Retinal pigment epithelial cell (primary cell): ENCODE measurements at regions not wholly inside any gene's neighbourhood (a gene's known extent, or its start where the extent isn't known, plus 50 kb on each side); places are given as distances from the start of the nearest gene placed in this dataset.

Experiments
- DNase-seq: peaks from one replicate; pipeline ENCODE4 v3.0.0-alpha.2; 2010; ENCODE audit warnings: low read depth
- H3K4me3 ChIP-seq: 2 replicates; pipeline ENCODE4 v1.5.1; 2011; ENCODE audit warnings: mild to moderate bottlenecking, low read length, control low read depth, moderate library complexity
- TF ChIP-seq, protein P1 (sequence below): conservative IDR thresholded peaks from 2 replicates; pipeline ENCODE4 v1.5.1; 2011; ENCODE audit warnings: low read depth, low read length, control low read depth, inconsistent platforms

DNA sequence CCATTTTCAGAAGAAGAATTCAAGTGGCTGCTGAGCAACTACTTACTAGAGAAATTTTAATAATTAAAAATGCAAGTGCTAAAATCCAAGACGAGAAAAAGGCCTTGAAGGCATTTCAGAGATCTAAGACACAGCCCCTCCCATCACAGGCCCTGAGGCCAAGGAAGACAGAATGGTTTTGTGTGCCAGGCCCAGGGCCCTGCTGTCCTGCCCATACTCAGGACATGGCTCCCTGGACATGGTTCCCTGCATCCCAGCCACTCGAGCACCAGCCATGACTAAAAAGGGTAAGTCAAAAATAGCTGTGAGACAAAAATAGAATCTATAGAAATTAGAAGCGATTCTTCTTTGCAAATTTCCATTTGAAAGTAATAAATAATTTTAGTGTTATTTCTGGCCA is 364.9 kb downstream of the COL12A1 start:
- DNase-seq, result no peak
- TF ChIP-seq, protein P1, sequence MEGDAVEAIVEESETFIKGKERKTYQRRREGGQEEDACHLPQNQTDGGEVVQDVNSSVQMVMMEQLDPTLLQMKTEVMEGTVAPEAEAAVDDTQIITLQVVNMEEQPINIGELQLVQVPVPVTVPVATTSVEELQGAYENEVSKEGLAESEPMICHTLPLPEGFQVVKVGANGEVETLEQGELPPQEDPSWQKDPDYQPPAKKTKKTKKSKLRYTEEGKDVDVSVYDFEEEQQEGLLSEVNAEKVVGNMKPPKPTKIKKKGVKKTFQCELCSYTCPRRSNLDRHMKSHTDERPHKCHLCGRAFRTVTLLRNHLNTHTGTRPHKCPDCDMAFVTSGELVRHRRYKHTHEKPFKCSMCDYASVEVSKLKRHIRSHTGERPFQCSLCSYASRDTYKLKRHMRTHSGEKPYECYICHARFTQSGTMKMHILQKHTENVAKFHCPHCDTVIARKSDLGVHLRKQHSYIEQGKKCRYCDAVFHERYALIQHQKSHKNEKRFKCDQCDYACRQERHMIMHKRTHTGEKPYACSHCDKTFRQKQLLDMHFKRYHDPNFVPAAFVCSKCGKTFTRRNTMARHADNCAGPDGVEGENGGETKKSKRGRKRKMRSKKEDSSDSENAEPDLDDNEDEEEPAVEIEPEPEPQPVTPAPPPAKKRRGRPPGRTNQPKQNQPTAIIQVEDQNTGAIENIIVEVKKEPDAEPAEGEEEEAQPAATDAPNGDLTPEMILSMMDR, result no peak
- H3K4me3 ChIP-seq, result no peak overlapping the region

DNA sequence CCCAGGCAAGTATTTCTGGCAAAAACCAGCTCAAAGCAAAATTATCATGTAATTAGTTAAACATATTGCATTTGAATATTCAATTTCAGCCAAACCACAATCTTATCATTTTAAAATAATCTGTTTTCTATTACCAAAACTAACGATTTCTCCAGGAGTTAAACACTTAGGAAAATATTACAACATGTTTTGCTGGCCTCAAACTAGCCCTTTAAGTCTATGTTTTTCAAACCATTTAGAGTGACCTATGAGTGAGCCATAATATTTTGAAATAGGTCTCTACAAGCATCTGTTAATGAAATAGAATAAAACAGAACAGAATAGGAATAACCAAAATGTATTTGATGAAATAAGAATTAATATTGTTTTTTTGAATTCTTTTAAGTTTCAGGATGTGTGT is 370.9 kb downstream of the COL12A1 start:
- DNase-seq, result no peak
- TF ChIP-seq, protein P1, result no peak
- H3K4me3 ChIP-seq, result no peak overlapping the region

GRCh38 chr6:74826263-74826662 is 379.6 kb downstream of the COL12A1 start:
- no peak for DNase-seq
- TF ChIP-seq, protein P1, result no peak
- H3K4me3 ChIP-seq, result no peak overlapping the region

DNA sequence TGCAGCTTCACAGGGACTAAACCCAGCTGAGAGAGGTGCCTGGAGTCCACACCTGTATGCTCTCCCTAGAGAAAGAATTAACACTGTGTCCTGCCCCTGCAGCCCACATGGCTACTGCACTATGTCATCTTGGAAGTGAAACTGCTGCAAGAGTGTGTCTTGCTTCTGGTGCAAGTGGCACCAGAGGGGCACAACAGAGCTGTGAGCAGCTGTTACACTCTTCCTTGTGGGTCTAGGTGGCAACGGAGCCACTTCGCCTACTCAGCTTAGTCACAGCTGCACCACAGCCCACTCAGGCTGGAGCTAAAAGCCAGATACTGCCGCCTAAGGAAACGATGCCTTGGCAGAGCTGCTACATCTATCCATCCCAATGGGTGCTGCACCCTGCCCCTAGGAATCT is 391.4 kb downstream of the COL12A1 start:
- DNase-seq, result no peak
- TF ChIP-seq, protein P1, result no peak
- H3K4me3 ChIP-seq, result no peak overlapping the region

- DNase-seq, result no peak
- TF ChIP-seq, protein P1, result no peak
- H3K4me3 ChIP-seq, result no peak overlapping the region
These were observed 398.2 kb downstream of the COL12A1 start for GRCh38 chr6:74807674-74808073.

DNA sequence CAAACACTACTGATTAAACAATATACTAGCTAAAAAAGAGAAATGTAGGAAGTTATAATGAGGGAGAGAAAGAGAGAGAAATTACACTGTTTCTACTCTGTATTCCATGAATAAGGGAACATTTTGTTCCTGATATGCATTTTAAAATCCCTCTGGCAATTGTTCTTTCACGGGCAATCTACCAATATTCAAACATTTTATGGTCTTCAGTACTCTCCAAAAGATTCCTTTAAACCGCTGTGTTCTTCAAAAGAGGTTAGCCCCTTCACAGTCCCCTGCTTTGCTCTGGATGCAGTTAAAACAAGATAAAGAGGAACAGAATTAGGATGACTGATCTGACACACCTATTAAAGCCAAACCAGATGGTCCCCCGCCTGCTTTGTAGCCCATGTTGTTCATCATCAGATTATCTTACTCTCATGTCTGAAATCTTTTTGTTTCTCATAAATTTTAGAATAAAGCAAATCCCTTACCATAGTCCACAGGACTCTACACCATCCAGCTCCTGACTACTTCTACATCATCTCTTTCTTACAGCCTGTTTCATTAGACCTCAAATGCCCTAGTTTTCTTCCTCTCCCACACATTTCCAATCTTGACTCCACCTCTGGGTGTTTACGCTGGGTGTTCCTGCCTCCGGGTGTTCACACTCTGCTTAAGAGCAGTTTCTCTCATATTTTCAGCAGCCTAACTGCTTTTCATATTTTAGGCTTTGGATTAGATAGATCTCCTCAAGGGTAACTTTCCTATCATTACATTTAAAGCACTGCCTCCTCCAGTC is 399.7 kb downstream of the COL12A1 start:
- no peak for DNase-seq
- H3K4me3 ChIP-seq, result no peak overlapping the region
- TF ChIP-seq, protein P1, result no peak

DNA sequence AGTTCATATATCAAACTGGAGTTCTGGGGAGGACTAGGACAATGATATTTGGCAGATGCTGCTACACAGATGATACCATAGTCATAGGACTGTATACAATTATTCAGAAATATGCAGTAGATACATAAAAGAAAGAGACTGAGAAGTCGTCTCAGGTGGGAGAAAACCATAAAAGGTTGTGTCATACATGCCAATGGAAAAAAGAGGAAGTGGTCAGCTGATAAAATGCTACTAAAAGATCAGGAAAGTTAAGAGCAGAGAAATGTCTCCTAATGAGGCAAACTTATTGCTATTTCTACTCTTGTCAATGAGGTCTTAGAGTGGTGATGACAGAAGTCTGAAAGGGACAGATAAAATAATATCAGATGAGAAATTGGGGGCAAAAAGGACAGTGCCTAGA is 407.6 kb downstream of the COL12A1 start:
- H3K4me3 ChIP-seq, result no peak overlapping the region
- TF ChIP-seq, protein P1, result no peak
- no peak for DNase-seq
